PFSK-1 (cell line): ENCODE measurements at regions not wholly inside any gene's neighbourhood (a gene's known extent, or its start where the extent isn't known, plus 50 kb on each side); places are given as distances from the start of the nearest gene placed in this dataset.

ENCODE experiments used
- FOXP2 ChIP-seq: optimal IDR thresholded peaks from 2 replicates; pipeline ENCODE3; 2011; ENCODE audit warnings: borderline replicate concordance, control low read depth, inconsistent platforms; ENCODE audit not compliant: insufficient read depth; ENCODE audit errors: extremely low read length, extremely low read depth
- POLR2AphosphoS5 ChIP-seq: IDR thresholded peaks from 2 replicates; pipeline ENCODE4 v1.6.1; 2012; ENCODE audit warnings: low read depth, mild to moderate bottlenecking, control low read depth, low read length, moderate library complexity
- SIN3A ChIP-seq: IDR thresholded peaks from 2 replicates; pipeline ENCODE4 v1.6.1; 2012; ENCODE audit warnings: mild to moderate bottlenecking, low read length, moderate library complexity, borderline replicate concordance; ENCODE audit not compliant: insufficient read depth
- TAF1 ChIP-seq: IDR thresholded peaks from 2 replicates; pipeline ENCODE4 v1.6.1; 2012; ENCODE audit warnings: low read length, control low read depth, borderline replicate concordance; ENCODE audit not compliant: insufficient read depth
- TF ChIP-seq, protein P1 (sequence below), 2 experiments: IDR thresholded peaks; 2 replicates each; pipeline versions ENCODE4 v1.6.1 to v1.8.0; 2011 to 2012; ENCODE audit warnings: low read depth in 2 of 2, low read length in 2 of 2, control low read depth in 1 of 2, inconsistent platforms in 1 of 2, mild to moderate bottlenecking in 1 of 2, moderate library complexity in 1 of 2; ENCODE audit not compliant: insufficient read depth in 1 of 2

DNA sequence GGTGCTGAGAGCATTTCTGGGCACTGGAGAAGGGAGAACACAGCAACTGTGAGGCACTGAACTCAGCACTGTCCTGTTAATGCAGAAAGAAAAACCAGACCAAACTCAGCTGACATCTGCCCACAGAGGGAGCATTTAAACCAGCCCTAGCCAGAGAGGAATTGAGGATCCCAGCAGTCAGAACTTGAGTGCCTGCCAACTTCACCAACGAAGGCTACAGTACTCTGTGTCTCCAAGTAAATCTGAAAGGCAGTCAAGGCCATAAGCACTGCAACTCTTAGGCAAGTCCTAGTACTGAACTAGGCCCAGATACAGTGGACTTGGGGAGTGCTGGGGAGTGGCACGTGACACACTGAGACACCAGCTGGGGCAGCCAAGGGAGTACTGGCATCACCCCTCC is 176.2 kb upstream of the ZC3H15 start:
- TF ChIP-seq, protein P1, sequence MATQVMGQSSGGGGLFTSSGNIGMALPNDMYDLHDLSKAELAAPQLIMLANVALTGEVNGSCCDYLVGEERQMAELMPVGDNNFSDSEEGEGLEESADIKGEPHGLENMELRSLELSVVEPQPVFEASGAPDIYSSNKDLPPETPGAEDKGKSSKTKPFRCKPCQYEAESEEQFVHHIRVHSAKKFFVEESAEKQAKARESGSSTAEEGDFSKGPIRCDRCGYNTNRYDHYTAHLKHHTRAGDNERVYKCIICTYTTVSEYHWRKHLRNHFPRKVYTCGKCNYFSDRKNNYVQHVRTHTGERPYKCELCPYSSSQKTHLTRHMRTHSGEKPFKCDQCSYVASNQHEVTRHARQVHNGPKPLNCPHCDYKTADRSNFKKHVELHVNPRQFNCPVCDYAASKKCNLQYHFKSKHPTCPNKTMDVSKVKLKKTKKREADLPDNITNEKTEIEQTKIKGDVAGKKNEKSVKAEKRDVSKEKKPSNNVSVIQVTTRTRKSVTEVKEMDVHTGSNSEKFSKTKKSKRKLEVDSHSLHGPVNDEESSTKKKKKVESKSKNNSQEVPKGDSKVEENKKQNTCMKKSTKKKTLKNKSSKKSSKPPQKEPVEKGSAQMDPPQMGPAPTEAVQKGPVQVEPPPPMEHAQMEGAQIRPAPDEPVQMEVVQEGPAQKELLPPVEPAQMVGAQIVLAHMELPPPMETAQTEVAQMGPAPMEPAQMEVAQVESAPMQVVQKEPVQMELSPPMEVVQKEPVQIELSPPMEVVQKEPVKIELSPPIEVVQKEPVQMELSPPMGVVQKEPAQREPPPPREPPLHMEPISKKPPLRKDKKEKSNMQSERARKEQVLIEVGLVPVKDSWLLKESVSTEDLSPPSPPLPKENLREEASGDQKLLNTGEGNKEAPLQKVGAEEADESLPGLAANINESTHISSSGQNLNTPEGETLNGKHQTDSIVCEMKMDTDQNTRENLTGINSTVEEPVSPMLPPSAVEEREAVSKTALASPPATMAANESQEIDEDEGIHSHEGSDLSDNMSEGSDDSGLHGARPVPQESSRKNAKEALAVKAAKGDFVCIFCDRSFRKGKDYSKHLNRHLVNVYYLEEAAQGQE (IDR thresholded peaks at IDR 0.05; ENCODE audit: insufficient read depth in 1 of 2, low read depth in 2 of 2, low read length in 2 of 2): no peak
- no peak for TF ChIP-seq SIN3A
- TF ChIP-seq FOXP2: no peak
- TF ChIP-seq POLR2AphosphoS5: no peak
- TF ChIP-seq TAF1: no peak

DNA sequence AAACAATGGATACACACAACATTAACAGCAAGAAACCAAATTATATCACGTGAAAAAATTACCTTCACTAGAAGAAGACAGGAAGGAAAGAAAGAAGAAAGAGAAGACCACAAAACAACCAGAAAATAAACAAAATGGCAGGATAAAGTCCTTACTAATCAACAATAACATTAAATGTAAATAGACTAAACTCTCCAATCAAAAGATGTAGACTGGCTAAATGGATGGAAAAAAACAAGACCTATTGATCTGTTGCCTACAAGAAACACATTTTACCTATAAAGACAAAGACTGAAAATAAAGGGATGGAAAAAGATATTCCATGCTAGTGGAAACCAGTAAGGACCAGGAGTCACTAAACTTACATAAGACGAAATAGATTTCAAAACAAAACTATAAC is 167.0 kb upstream of the ZC3H15 start:
- TF ChIP-seq, protein P1 (IDR thresholded peaks at IDR 0.05; ENCODE audit: insufficient read depth in 1 of 2, low read depth in 2 of 2, low read length in 2 of 2): no peak
- no peak for TF ChIP-seq POLR2AphosphoS5
- TF ChIP-seq TAF1: no peak
- TF ChIP-seq FOXP2: no peak
- TF ChIP-seq SIN3A: no peak

DNA sequence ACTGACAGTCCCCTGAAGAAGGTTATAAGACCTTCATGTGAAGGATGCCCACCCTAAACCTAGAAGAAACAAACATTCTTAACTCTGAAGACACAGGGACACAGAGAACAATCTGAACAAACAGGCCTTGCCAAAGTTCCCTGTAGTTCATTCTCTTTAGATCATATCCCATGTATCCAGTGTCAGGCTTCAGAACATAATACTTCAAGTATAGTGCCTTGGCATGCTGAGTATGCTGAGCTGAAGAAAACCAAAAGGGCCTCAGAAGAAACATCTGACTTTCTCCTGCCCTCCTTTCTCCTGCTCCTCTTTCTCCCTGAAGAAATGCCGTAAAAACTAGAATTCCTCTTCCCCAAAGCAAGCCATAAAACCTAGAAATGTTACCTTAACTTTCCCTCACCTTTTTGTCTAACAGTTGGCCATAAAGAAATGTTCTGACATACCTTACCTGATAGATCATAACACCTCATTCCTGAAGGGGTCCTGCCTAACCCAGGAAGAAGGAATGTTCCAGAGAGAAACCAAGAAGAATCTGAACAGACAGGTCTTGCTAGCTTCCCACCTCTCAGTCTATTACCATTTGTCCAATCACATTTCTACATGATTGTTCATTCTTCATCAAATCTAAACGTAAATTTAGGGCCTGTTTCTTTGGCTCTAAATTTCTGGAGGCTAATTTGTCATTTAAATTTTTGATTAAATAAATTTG is 160.1 kb upstream of the ZC3H15 start:
- TF ChIP-seq, protein P1 (IDR thresholded peaks at IDR 0.05; ENCODE audit: insufficient read depth in 1 of 2, low read depth in 2 of 2, low read length in 2 of 2): no peak
- TF ChIP-seq TAF1 (no peak), FOXP2 (no peak), SIN3A (no peak), POLR2AphosphoS5 (no peak)

DNA sequence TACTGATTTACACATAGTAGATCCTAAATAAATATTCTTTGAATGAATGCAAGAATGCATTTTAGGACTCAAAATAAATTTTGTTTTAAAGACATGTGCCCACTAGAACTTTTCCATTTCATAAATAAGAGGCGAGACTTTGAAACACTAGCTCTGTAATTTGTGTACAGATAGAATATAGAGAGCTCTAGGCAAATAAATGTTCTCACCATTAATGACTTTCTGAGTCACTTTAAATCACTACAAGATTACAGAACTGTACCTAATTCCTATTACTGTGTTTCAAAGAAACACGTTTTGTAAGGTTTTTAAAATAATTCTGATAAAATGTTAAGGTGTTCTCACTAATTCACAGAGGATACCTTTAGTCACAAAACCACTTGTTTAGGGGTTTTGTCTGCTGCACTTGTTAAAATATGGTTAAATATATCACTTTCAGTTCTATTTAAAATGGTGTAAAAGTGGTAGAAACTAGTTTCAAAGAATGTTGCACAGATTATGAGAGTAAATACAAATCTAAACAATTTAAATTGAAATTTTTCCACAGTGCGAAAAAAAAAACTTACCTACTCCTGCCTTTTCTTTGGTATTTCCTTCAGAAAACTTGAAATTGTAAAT is 158.7 kb upstream of the ZC3H15 start:
- TF ChIP-seq SIN3A (no peak), FOXP2 (no peak), POLR2AphosphoS5 (no peak), TAF1 (no peak)
- TF ChIP-seq, protein P1 (IDR thresholded peaks at IDR 0.05; ENCODE audit: insufficient read depth in 1 of 2, low read depth in 2 of 2, low read length in 2 of 2): no peak

DNA sequence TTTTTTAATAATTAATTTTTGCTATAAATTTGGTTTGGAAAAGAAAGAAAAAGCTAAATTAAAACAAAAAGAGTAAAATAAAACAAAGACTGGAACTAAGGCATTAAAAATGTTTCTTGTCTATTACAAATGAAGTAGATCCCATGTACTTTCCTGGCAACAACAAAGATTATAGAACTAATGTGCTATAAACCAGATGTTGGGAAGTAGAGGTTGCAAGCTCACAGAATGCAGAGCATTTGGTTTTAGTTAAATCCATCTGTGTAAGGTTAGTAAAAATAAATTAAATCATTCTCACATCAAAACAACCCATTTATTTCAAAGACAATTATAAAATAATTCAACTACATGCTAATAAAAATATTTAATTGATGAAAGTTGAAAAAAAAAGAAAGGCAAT is 157.2 kb upstream of the ZC3H15 start:
- TF ChIP-seq POLR2AphosphoS5: no peak
- TF ChIP-seq FOXP2: no peak
- no peak for TF ChIP-seq SIN3A
- TF ChIP-seq, protein P1 (IDR thresholded peaks at IDR 0.05; ENCODE audit: insufficient read depth in 1 of 2, low read depth in 2 of 2, low read length in 2 of 2): no peak
- TF ChIP-seq TAF1: no peak
